Inferior parietal cortex (tissue), 1 donor: ENCODE measurements at regions not wholly inside any gene's neighbourhood (a gene's known extent, or its start where the extent isn't known, plus 50 kb on each side); places are given as distances from the start of the nearest gene placed in this dataset.
"Not testable (repeated sequence)": the region's sequence is repeated elsewhere in the genome, so short reads cannot be mapped to it uniquely, and the experiment has no call there.

ENCODE experiments used
- DNase-seq: peaks from one replicate; pipeline ENCODE4 v3.0.0-alpha.2; 2016; ENCODE audit errors: extremely low spot score

- DNase-seq, result not testable (repeated sequence)
Measured at GRCh38 chr18:8913606-8914403, 188.7 kb upstream of the NDUFV2 start.

GRCh38 chr18:8914404-8915264 is 187.9 kb upstream of the NDUFV2 start:
- DNase-seq, result not testable (repeated sequence)

GRCh38 chr18:8920856-8921787 is 181.4 kb upstream of the NDUFV2 start:
- DNase-seq, result not testable (repeated sequence)

- DNase-seq, result no peak
Measured at GRCh38 chr18:8926464-8926863, 176.0 kb upstream of the NDUFV2 start.

- no peak for DNase-seq
Measured at GRCh38 chr18:8928044-8928443, 174.5 kb upstream of the NDUFV2 start.

- no peak for DNase-seq
Measured at GRCh38 chr18:8928847-8929780, 173.4 kb upstream of the NDUFV2 start.

- DNase-seq, result no peak
Measured at GRCh38 chr18:8930990-8931616, 171.4 kb upstream of the NDUFV2 start.

- DNase-seq, result no peak
Measured at GRCh38 chr18:8932866-8933265, 169.6 kb upstream of the NDUFV2 start.

- DNase-seq, result no peak
Measured at GRCh38 chr18:8933714-8934284, 168.7 kb upstream of the NDUFV2 start.

GRCh38 chr18:8935346-8935745 is 167.2 kb upstream of the NDUFV2 start:
- DNase-seq, result not testable (repeated sequence)

- DNase-seq, result no peak
Measured at GRCh38 chr18:8936619-8937018, 165.9 kb upstream of the NDUFV2 start.

- DNase-seq, result no peak
Measured at GRCh38 chr18:8937160-8938094, 165.1 kb upstream of the NDUFV2 start.

- DNase-seq, result no peak
Measured at GRCh38 chr18:8938817-8939216, 163.7 kb upstream of the NDUFV2 start.

GRCh38 chr18:8942021-8942908 is 160.2 kb upstream of the NDUFV2 start:
- DNase-seq, result no peak

GRCh38 chr18:8942909-8943545 is 159.5 kb upstream of the NDUFV2 start:
- DNase-seq, result no peak

- no peak for DNase-seq
Measured at GRCh38 chr18:8943900-8944870, 158.3 kb upstream of the NDUFV2 start.
